ENCODE measurements at regions not wholly inside any gene's neighbourhood (a gene's known extent, or its start where the extent isn't known, plus 50 kb on each side); places are given as distances from the start of the nearest gene placed in this dataset.
A peak's percentile ranks its signal among the peaks of the same experiment; 100 is the strongest.

DNA sequence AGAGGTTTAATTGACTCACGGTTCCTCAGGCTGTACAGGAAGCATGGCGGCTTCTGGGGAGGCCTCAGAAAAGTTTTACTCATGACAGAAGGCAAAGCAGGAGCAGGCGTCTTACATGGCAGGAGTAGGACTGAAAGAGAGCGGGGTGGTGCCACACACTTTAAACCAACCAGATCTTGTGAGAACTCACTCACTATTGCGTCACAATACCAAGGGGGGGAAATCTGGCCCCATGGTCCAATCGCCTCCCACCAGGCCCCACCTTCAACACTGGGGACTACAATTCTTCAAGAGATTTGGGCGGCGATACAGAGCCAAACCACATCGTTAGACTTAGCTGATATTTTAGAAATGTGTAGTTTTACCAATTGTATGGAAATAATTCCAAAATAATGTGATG, 77.6 kb upstream of the SLC4A10 start:
- Histone ChIP-seq H2BK12ac (ENCODE audit: low read depth, low read length) (no peak overlapping the region), H3K23me2 (ENCODE audit: low read depth, low read length) (no peaks in the 10 kb centered on the region), H2BK15ac (ENCODE audit: low read length) (no peak overlapping the region), H3K79me2 (ENCODE audit: control insufficient read depth in 1 of 2, insufficient read depth in 2 of 2, low read length in 2 of 2) (no peaks in the 10 kb centered on the region), H3K9me3 (ENCODE audit: insufficient read depth in 2 of 2, low read depth in 1 of 2, low read length in 1 of 2) (no peaks in the 10 kb centered on the region), H2AFZ (ENCODE audit: low read length) (peak overlapping the region; percentile 51; the same call in 1 of the 2 replicates), H3K4me2 (ENCODE audit: insufficient read depth in 1 of 2, low read depth in 2 of 2, low read length in 2 of 2) (no peak overlapping the region), H3K4me1 (replicated peaks in 1 of 4; ENCODE audit: control insufficient read depth in 3 of 4, insufficient read depth in 4 of 4, low read length in 3 of 4) (no peaks in the 10 kb centered on the region), H3K9ac (replicated peaks in 1 of 4; ENCODE audit: extremely low read depth in 1 of 4, low read depth in 3 of 4, low read length in 3 of 4) (no peak overlapping the region), H3K4me3 (ENCODE audit: extremely low read depth in 1 of 4, insufficient read depth in 2 of 4, low read depth in 3 of 4, low read length in 4 of 4) (no peak overlapping the region), H4K5ac (ENCODE audit: insufficient read length, low read depth, low read length) (no peak overlapping the region), H3K23ac (ENCODE audit: insufficient read length) (no peak overlapping the region), H4K8ac (ENCODE audit: extremely low read depth, insufficient read depth, low read length) (no peak overlapping the region), H2BK20ac (ENCODE audit: low read length) (no peak overlapping the region), H4K91ac (replicated peaks; ENCODE audit: insufficient read length, low read length) (no peak overlapping the region), H3K14ac (ENCODE audit: insufficient read length) (no peak overlapping the region), H2BK120ac (replicated peaks; ENCODE audit: low read depth, low read length) (no peak overlapping the region), H3K27me3 (replicated peaks in 1 of 4; ENCODE audit: control insufficient read depth in 3 of 4, extremely low read depth in 1 of 4, insufficient read depth in 3 of 4, low read length in 3 of 4) (no peaks in the 10 kb centered on the region), H2BK5ac (ENCODE audit: low read depth, low read length) (no peak overlapping the region), H3K36me3 (ENCODE audit: control insufficient read depth in 2 of 4, insufficient read depth in 4 of 4, low read length in 3 of 4) (no peaks in the 10 kb centered on the region), H3K79me1 (ENCODE audit: low read depth, low read length) (no peaks in the 10 kb centered on the region), H3K27ac (ENCODE audit: low read depth, low read length) (no peak overlapping the region), H3K18ac (ENCODE audit: extremely low read depth, low read length) (no peak overlapping the region), H3K56ac (replicated peaks; ENCODE audit: insufficient read length, low read depth, low read length) (no peak overlapping the region), H2AK5ac (ENCODE audit: low read depth, low read length) (no peak overlapping the region), H4K20me1 (replicated peaks in 1 of 2; ENCODE audit: control insufficient read depth in 1 of 2, insufficient read depth in 2 of 2, low read length in 2 of 2) (no peaks in the 10 kb centered on the region), H3K4ac (replicated peaks; ENCODE audit: insufficient read length, low read depth, low read length) (no peak overlapping the region)
- TF ChIP-seq CEBPB (IDR thresholded peaks at IDR 0.05; ENCODE audit: low read depth, low read length) = peak; percentile 63
- TF ChIP-seq RNF2 (IDR thresholded peaks at IDR 0.05; ENCODE audit: borderline replicate concordance, low read depth, low read length, missing control alignments, poor library complexity, severe bottlenecking) = no peak
- 86% methylated on average over 9 of the region's 9 CpGs; no CpG with 5 or more reads in 1 of the 2 experiments for WGBS, 2 experiments (ENCODE audit: extremely low coverage in 1 of 2, insufficient coverage in 1 of 2, insufficient read length in 1 of 2, insufficient replicate concordance in 2 of 2, low coverage in 1 of 2, low lambda C conversion rate in 2 of 2, missing lambda C conversion rate in 1 of 2)
- ChIA-PET CTCF (ENCODE audit: partially characterized antibody) (no interaction called here), POLR2A (ENCODE audit: partially characterized antibody) (no interaction called here)
- no peak for DNase-seq (ENCODE audit: low read depth in 1 of 2, low spot score in 2 of 2)
- no peak for FAIRE-seq

Data from H1 (cell line).